PC-9 (cell line): ENCODE measurements at regions not wholly inside any gene's neighbourhood (a gene's known extent, or its start where the extent isn't known, plus 50 kb on each side); places are given as distances from the start of the nearest gene placed in this dataset.

Experiments
- BruUV-seq: library from RNA; stranded (reverse); fragments of 400-500 nt; replicated peaks from 2 replicates; lab custom pipeline; 2021; lab: Mats Ljungman, UMichigan
- CTCF ChIA-PET: fragments of 300-600 bp; sonication (Branson Sonifier 250); formaldehyde crosslinking; loops from one replicate; lab custom pipeline; 2022; ENCODE audit warnings: antibody characterized with exemption; lab: Charles Lee
- POLR2A ChIA-PET: fragments of 300-600 bp; sonication (Branson Sonifier 250); formaldehyde crosslinking; loops from one replicate; lab custom pipeline; 2022; ENCODE audit warnings: antibody characterized with exemption; ENCODE audit not compliant: unreplicated experiment; lab: Charles Lee
- DNase-seq, 2 experiments: peaks; one replicate each; pipeline versions ENCODE4 v3.0.0 to v3.0.0-alpha.2; 2015 to 2022; ENCODE audit warnings: mixed read lengths in 1 of 2
- H2AFZ ChIP-seq: fragments of 200-600 bp; sonication (generic); 2 replicates; pipeline ENCODE4 v1.8.1; 2017; ENCODE audit warnings: antibody characterized with exemption
- H3F3A ChIP-seq: fragments of 200-600 bp; sonication (generic); 2 replicates; pipeline ENCODE4 v1.8.1; 2017; ENCODE audit warnings: antibody characterized with exemption, mild to moderate bottlenecking, low read depth; ENCODE audit not compliant: insufficient read depth
- H3K27ac ChIP-seq: fragments of 200-600 bp; sonication (generic); 2 replicates; pipeline ENCODE4 v1.6.1; 2016; ENCODE audit warnings: mixed run types
- H3K27me3 ChIP-seq: fragments of 200-600 bp; sonication (generic); 2 replicates; pipeline ENCODE4 v1.6.1; 2016; ENCODE audit warnings: low read depth, mixed run types; ENCODE audit not compliant: insufficient read depth
- H3K36me3 ChIP-seq: fragments of 200-600 bp; sonication (generic); 2 replicates; pipeline ENCODE4 v1.6.1; 2016; ENCODE audit warnings: low read depth, mixed run types
- H3K4me1 ChIP-seq: fragments of 200-600 bp; sonication (generic); replicated peaks from 2 replicates; pipeline ENCODE4 v1.6.1; 2016; ENCODE audit warnings: mixed run types; ENCODE audit not compliant: insufficient read depth
- H3K4me2 ChIP-seq: fragments of 200-600 bp; sonication (generic); 2 replicates; pipeline ENCODE4 v1.6.1; 2017; ENCODE audit warnings: mixed run types
- H3K4me3 ChIP-seq: fragments of 200-600 bp; sonication (generic); 2 replicates; pipeline ENCODE4 v1.6.1; 2016; ENCODE audit warnings: mixed run types
- H3K79me2 ChIP-seq: fragments of 200-600 bp; sonication (generic); 2 replicates; pipeline ENCODE4 v1.6.1; 2017; ENCODE audit warnings: low read depth, mixed run types
- H3K9me2 ChIP-seq: fragments of 200-600 bp; sonication (generic); 2 replicates; pipeline ENCODE4 v1.8.1; 2017; ENCODE audit warnings: mild to moderate bottlenecking; ENCODE audit not compliant: insufficient read depth
- H3K9me3 ChIP-seq: fragments of 200-600 bp; sonication (generic); 2 replicates; pipeline ENCODE4 v1.8.1; 2016; ENCODE audit warnings: low read depth; ENCODE audit not compliant: insufficient read depth
- H4K20me1 ChIP-seq: fragments of 200-600 bp; sonication (generic); 2 replicates; pipeline ENCODE4 v1.8.1; 2017; ENCODE audit not compliant: insufficient read depth
- EZH2 ChIP-seq: fragments of 200-600 bp; sonication (generic); IDR thresholded peaks from 2 replicates; pipeline ENCODE4 v1.8.0; 2017; ENCODE audit warnings: antibody characterized with exemption, low read depth
- intact Hi-C: fragments of 100-400 bp; cut with micrococcal nuclease; formaldehyde crosslinking; loops from one replicate; pipeline ENCODE4 v1.10.0; 2022; ENCODE audit not compliant: unreplicated experiment
- TF ChIP-seq, protein P1 (sequence below): fragments of 200-600 bp; sonication (generic); conservative IDR thresholded peaks from 2 replicates; pipeline ENCODE4 v1.6.1; 2017; ENCODE audit warnings: mixed run types, antibody characterized with exemption, mild to moderate bottlenecking, moderate library complexity

DNA sequence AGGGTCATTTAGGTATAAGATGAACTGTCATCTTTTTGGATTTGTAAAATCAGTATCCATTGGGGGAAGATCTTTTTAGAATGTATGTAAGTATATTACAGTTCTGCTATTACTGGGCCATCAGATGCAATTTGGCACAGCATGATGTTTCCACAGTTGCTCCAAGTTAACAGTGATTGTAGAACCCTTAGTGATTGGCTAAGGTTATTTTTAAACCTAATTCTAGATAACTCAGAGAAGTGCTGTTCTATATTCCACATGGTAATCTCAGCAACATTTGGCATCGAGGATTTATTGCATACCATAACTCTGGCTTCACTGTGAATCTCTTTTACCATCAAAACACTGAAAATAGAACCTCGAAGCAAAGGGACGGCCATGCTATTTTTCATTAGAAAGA is 215.7 kb upstream of the HAND2 start:
- CTCF ChIA-PET = no interaction called here

DNA sequence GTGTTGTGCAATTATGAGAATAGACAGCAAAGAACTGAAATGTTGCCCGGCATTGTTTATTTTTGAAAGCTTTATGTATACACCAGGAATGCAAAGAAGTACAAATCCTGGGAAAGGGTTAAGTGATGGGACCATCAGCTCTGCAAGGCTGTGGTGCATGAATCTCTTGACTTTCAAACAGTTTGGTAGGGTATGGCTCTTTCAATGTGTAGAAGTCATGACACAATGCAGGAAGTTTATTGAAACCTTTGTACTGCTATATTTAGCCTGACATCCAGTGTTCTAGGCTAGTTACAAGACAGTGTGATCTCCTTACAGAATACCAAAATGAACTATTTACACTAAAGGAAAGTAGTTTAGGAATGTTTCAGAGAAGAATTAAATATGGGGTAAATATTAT is 206.8 kb upstream of the HAND2 start:
- DNase-seq = no peak
- no peaks in the 10 kb centered on the region for H3K9me3 ChIP-seq
- no peak overlapping the region for H3K4me2 ChIP-seq
- H3K4me1 ChIP-seq = no peaks in the 10 kb centered on the region
- no TSS peak for BruUV-seq
- H4K20me1 ChIP-seq = no peaks in the 10 kb centered on the region
- H3F3A ChIP-seq = no peaks in the 10 kb centered on the region
- no peaks in the 10 kb centered on the region for H3K36me3 ChIP-seq
- H3K27me3 ChIP-seq = no peaks in the 10 kb centered on the region
- H3K4me3 ChIP-seq = no peak overlapping the region
- no peak overlapping the region for H2AFZ ChIP-seq
- TF ChIP-seq, protein P1, sequence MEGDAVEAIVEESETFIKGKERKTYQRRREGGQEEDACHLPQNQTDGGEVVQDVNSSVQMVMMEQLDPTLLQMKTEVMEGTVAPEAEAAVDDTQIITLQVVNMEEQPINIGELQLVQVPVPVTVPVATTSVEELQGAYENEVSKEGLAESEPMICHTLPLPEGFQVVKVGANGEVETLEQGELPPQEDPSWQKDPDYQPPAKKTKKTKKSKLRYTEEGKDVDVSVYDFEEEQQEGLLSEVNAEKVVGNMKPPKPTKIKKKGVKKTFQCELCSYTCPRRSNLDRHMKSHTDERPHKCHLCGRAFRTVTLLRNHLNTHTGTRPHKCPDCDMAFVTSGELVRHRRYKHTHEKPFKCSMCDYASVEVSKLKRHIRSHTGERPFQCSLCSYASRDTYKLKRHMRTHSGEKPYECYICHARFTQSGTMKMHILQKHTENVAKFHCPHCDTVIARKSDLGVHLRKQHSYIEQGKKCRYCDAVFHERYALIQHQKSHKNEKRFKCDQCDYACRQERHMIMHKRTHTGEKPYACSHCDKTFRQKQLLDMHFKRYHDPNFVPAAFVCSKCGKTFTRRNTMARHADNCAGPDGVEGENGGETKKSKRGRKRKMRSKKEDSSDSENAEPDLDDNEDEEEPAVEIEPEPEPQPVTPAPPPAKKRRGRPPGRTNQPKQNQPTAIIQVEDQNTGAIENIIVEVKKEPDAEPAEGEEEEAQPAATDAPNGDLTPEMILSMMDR = no peak
- no peak for TF ChIP-seq EZH2
- intact Hi-C loops = no loop called here
- no peaks in the 10 kb centered on the region for H3K9me2 ChIP-seq
- ChIA-PET POLR2A (no interaction called here), CTCF (no interaction called here)
- no peak overlapping the region for H3K27ac ChIP-seq
- H3K79me2 ChIP-seq = no peaks in the 10 kb centered on the region

More for the DNA sequence above, 215.7 kb upstream of the HAND2 start:
- Histone ChIP-seq H3K36me3 (no peaks in the 10 kb centered on the region), H3K4me2 (no peak overlapping the region), H2AFZ (no peak overlapping the region), H4K20me1 (no peaks in the 10 kb centered on the region), H3K9me2 (no peaks in the 10 kb centered on the region), H3K4me1 (no peaks in the 10 kb centered on the region), H3K27ac (no peak overlapping the region), H3K9me3 (no peaks in the 10 kb centered on the region), H3F3A (no peaks in the 10 kb centered on the region), H3K27me3 (no peaks in the 10 kb centered on the region), H3K79me2 (no peaks in the 10 kb centered on the region), H3K4me3 (no peak overlapping the region)
- no peak for TF ChIP-seq EZH2
- TF ChIP-seq, protein P1 = no peak
- no TSS peak for BruUV-seq
- POLR2A ChIA-PET = no interaction called here
- DNase-seq = no peak
- intact Hi-C loops = no loop called here

DNA sequence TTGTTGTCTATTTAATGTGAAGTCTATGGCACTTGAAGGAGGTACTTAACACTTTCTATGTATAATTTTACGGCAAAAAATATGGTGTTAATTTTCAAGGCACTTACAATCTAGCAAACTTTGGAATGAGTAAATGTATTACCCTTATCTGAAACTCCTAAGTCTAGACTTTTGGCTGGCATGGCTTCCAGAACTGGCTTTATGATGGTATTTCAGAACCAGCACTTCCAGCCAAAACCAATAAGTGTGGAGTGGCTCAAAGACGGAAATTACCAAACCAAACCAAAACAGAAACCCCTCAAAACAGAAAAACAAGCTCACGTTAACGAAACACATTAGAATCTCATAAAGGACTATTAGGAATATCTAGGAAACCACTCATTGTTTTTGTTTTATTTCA is 205.6 kb upstream of the HAND2 start:
- Histone ChIP-seq H3K9me3 (no peaks in the 10 kb centered on the region), H3K4me1 (no peaks in the 10 kb centered on the region), H3K27me3 (no peaks in the 10 kb centered on the region), H3K4me3 (no peak overlapping the region), H3K36me3 (no peaks in the 10 kb centered on the region), H4K20me1 (no peaks in the 10 kb centered on the region), H2AFZ (no peak overlapping the region), H3K4me2 (no peak overlapping the region), H3F3A (no peaks in the 10 kb centered on the region), H3K9me2 (no peaks in the 10 kb centered on the region), H3K79me2 (no peaks in the 10 kb centered on the region), H3K27ac (no peak overlapping the region)
- intact Hi-C loops = no loop called here
- no peak for DNase-seq
- POLR2A ChIA-PET = no interaction called here
- CTCF ChIA-PET = no interaction called here
- no peak for TF ChIP-seq EZH2
- TF ChIP-seq, protein P1 = no peak
- BruUV-seq = no TSS peak
